Smooth muscle cell (in vitro differentiated cells): ENCODE measurements at regions not wholly inside any gene's neighbourhood (a gene's known extent, or its start where the extent isn't known, plus 50 kb on each side); places are given as distances from the start of the nearest gene placed in this dataset.

Experiments used
- DNase-seq: peaks from one replicate; lab custom pipeline; 2025; ENCODE audit not compliant: unreplicated experiment; lab: John Stamatoyannopoulos, UW
- H2AFZ ChIP-seq: fragments of 200-600 bp; sonication (generic); 2 replicates; pipeline ENCODE4 v1.6.0; 2016; ENCODE audit warnings: antibody characterized with exemption, low read depth, mild to moderate bottlenecking
- H3F3A ChIP-seq: fragments of 200-600 bp; sonication (generic); 2 replicates; pipeline ENCODE4 v1.6.0; 2017; ENCODE audit warnings: antibody characterized with exemption, low read depth
- H3K27ac ChIP-seq: fragments of 200-600 bp; sonication (generic); 2 replicates; pipeline ENCODE4 v1.5.1; 2016; ENCODE audit warnings: low read depth, mild to moderate bottlenecking
- H3K27me3 ChIP-seq: fragments of 200-600 bp; sonication (generic); 2 replicates; pipeline ENCODE4 v1.6.1; 2016; ENCODE audit warnings: low read depth, mild to moderate bottlenecking
- H3K36me3 ChIP-seq: fragments of 200-600 bp; sonication (generic); 2 replicates; pipeline ENCODE4 v1.5.1; 2016; ENCODE audit warnings: low read depth
- H3K4me1 ChIP-seq: fragments of 200-600 bp; sonication (generic); 2 replicates; pipeline ENCODE4 v1.5.1; 2016; ENCODE audit warnings: low read depth
- H3K4me2 ChIP-seq: fragments of 200-600 bp; sonication (generic); 2 replicates; pipeline ENCODE4 v1.6.0; 2016; ENCODE audit warnings: mild to moderate bottlenecking
- H3K4me3 ChIP-seq: fragments of 200-600 bp; sonication (generic); 2 replicates; pipeline ENCODE4 v1.5.1; 2016; ENCODE audit warnings: mild to moderate bottlenecking
- H3K79me2 ChIP-seq: fragments of 200-600 bp; sonication (generic); 2 replicates; pipeline ENCODE4 v1.6.0; 2016; ENCODE audit warnings: low read depth, mild to moderate bottlenecking
- H3K9ac ChIP-seq: fragments of 200-600 bp; sonication (generic); 2 replicates; pipeline ENCODE4 v1.6.0; 2016; ENCODE audit warnings: low read depth
- H3K9me3 ChIP-seq: fragments of 200-600 bp; sonication (generic); replicated peaks from 2 replicates; pipeline ENCODE4 v1.5.1; 2016; ENCODE audit warnings: low read depth
- H4K20me1 ChIP-seq: fragments of 200-600 bp; sonication (generic); 2 replicates; pipeline ENCODE4 v1.6.0; 2016; ENCODE audit warnings: low read depth
- WGBS: methylation state at CpG from one replicate; pipeline ENCODE4 v1.1.7; 2016; ENCODE audit warnings: low lambda C conversion rate; 5-methylcytosine and 5-hydroxymethylcytosine counted together
- TF ChIP-seq, protein P1 (sequence below): fragments of 200-600 bp; sonication (generic); IDR thresholded peaks from 2 replicates; pipeline ENCODE4 v1.5.1; 2017; ENCODE audit warnings: borderline replicate concordance, mild to moderate bottlenecking, antibody characterized with exemption; ENCODE audit not compliant: insufficient read depth, poor library complexity, severe bottlenecking

DNA sequence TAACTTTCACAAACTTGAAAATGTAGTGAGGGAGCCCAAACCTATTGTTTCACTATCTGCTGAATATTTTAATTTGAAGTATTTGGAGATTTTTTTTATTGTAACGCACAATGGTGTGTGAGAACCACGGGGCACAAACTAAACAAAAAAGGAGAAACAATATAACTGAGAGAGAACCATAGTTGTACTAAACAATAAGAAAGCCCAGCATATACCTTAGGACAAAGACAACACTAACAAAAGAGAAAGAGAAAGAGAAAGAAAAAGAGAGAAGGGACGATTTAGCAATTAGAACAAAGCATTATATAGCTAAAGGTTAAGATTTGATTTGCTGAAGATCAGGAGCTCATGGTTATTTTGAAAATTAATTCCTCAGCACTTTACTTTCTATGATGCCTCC is 906.0 kb upstream of the NXPH2 start:
- H3K4me3 ChIP-seq, result no peak overlapping the region
- no peaks in the 10 kb centered on the region for H3K9me3 ChIP-seq
- H3K79me2 ChIP-seq, result no peaks in the 10 kb centered on the region
- H3K4me1 ChIP-seq, result no peaks in the 10 kb centered on the region
- no peak for DNase-seq
- H3F3A ChIP-seq, result no peaks in the 10 kb centered on the region
- no peaks in the 10 kb centered on the region for H3K27me3 ChIP-seq
- H2AFZ ChIP-seq, result no peak overlapping the region
- WGBS, result 93% methylated on average over 3 of the region's 3 CpGs
- H3K27ac ChIP-seq, result no peak overlapping the region
- no peak overlapping the region for H3K4me2 ChIP-seq
- H3K36me3 ChIP-seq, result no peaks in the 10 kb centered on the region
- no peak overlapping the region for H3K9ac ChIP-seq
- TF ChIP-seq, protein P1, sequence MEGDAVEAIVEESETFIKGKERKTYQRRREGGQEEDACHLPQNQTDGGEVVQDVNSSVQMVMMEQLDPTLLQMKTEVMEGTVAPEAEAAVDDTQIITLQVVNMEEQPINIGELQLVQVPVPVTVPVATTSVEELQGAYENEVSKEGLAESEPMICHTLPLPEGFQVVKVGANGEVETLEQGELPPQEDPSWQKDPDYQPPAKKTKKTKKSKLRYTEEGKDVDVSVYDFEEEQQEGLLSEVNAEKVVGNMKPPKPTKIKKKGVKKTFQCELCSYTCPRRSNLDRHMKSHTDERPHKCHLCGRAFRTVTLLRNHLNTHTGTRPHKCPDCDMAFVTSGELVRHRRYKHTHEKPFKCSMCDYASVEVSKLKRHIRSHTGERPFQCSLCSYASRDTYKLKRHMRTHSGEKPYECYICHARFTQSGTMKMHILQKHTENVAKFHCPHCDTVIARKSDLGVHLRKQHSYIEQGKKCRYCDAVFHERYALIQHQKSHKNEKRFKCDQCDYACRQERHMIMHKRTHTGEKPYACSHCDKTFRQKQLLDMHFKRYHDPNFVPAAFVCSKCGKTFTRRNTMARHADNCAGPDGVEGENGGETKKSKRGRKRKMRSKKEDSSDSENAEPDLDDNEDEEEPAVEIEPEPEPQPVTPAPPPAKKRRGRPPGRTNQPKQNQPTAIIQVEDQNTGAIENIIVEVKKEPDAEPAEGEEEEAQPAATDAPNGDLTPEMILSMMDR, result no peak
- H4K20me1 ChIP-seq, result no peaks in the 10 kb centered on the region

DNA sequence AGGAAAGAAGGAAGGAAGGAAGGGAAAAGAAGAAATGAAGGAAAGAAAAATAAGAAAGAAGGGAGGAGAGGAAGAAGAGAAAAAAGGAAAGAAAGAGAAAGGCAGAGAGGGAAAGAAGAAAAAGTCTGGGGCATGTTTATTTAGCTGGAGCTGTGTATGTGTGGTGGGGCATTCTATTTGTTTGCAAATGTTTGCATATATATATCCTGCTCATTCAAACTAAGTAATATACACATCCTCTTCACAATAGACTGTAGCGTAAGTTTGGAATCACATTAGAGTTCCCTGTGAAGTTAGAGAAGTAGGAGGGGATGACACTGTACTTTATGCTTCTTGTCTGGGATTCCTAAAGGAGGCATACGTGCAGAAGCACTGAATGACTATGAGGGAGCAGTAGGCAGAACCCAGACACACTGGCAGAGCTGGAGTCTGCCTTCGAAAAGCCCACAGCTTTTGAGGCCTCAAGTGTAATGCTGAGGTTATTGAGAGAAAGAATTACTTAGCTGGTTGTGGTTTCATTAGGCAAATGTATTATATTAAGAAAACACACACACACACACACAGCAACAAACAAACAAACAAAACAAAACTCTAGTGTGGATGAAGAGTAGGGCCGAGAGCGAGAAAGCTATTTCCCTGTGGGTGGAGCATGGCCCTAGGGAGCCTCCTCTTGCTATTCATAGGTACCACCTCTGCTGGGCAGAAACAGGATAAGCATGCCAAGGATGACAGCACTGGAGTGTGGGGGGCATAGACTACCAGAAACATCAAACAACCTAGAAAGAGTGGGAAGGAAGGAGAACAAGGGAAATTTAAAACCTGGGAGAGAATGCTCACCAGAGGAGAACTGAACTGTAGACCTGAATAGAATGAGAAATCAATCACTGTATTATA is 905.1 kb upstream of the NXPH2 start:
- H3K36me3 ChIP-seq, result no peaks in the 10 kb centered on the region
- no peaks in the 10 kb centered on the region for H3F3A ChIP-seq
- no peaks in the 10 kb centered on the region for H3K9me3 ChIP-seq
- WGBS, result 69% methylated on average over 5 of the region's 5 CpGs
- no peak overlapping the region for H3K4me3 ChIP-seq
- no peaks in the 10 kb centered on the region for H4K20me1 ChIP-seq
- no peak overlapping the region for H3K9ac ChIP-seq
- no peak overlapping the region for H3K27ac ChIP-seq
- H3K4me2 ChIP-seq, result no peak overlapping the region
- no peaks in the 10 kb centered on the region for H3K4me1 ChIP-seq
- TF ChIP-seq, protein P1, result no peak
- no peaks in the 10 kb centered on the region for H3K27me3 ChIP-seq
- peak overlapping the region; percentile 72 for H2AFZ ChIP-seq
- H3K79me2 ChIP-seq, result no peaks in the 10 kb centered on the region
- no peak for DNase-seq

DNA sequence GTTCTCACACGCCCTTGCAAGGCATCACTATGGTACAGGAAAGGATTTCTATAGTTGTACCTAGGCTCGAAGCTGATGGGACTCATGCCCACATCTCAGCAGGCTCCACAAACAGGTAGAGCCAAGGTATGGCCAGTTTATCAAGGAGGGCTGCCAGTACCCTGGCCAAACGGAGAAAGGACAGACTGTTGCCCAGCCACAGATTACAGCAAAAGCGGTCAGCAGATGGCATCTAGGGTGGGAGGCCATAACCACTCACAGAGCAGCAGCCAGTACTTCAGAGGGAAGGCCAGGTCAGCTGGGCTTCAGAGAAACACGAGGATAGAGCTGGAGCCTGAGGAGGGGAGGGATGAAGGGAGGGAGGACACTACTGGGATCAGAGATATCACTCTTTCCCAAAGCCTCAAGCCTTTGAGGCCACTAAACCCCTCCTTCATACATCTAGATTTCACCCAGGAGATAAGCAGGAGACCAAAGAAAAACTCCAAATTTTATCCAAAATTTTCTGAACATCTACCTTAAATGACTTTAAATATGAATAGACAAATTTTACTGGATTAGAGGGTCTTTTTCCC is 904.2 kb upstream of the NXPH2 start:
- Histone ChIP-seq H3K4me3 (no peak overlapping the region), H2AFZ (peak overlapping the region; percentile 72), H3K4me1 (no peaks in the 10 kb centered on the region), H3K79me2 (no peaks in the 10 kb centered on the region), H3K27me3 (no peaks in the 10 kb centered on the region), H4K20me1 (no peaks in the 10 kb centered on the region), H3K36me3 (no peaks in the 10 kb centered on the region), H3K9ac (no peak overlapping the region), H3K27ac (no peak overlapping the region), H3F3A (no peaks in the 10 kb centered on the region), H3K4me2 (no peak overlapping the region), H3K9me3 (no peaks in the 10 kb centered on the region)
- 84% methylated on average over 5 of the region's 5 CpGs for WGBS
- TF ChIP-seq, protein P1, result no peak
- DNase-seq, result no peak
